Small intestine (tissue), 7 donors: ENCODE measurements at regions not wholly inside any gene's neighbourhood (a gene's known extent, or its start where the extent isn't known, plus 50 kb on each side); places are given as distances from the start of the nearest gene placed in this dataset.

ENCODE experiments used
- DNase-seq, 2 donors: peaks; one replicate each; pipeline versions ENCODE4 v3.0.0 to v3.0.0-alpha.2; 2013
- FAIRE-seq: peaks from 2 replicates; lab custom pipeline; 2012; peaks lifted over from hg19 to GRCh38; lab: Jason Lieb, UNC
- H3K27ac ChIP-seq, 3 donors: one replicate each; pipeline ENCODE4 v1.5.1; 2013; ENCODE audit warnings: low read length in 2 of 3, mild to moderate bottlenecking in 2 of 3, control low read depth in 1 of 3, inconsistent platforms in 1 of 3, low read depth in 1 of 3, moderate library complexity in 1 of 3
- H3K27me3 ChIP-seq, 3 donors: one replicate each; pipeline ENCODE4 v1.6.1; 2013; ENCODE audit warnings: low read length in 3 of 3, inconsistent platforms in 1 of 3; ENCODE audit not compliant: control insufficient read depth in 3 of 3, insufficient read depth in 3 of 3
- H3K36me3 ChIP-seq, 3 donors: one replicate each; pipeline ENCODE4 v1.6.1; 2013; ENCODE audit warnings: low read length in 3 of 3, inconsistent platforms in 1 of 3, low read depth in 1 of 3, mild to moderate bottlenecking in 1 of 3, moderate library complexity in 1 of 3; ENCODE audit not compliant: control insufficient read depth in 3 of 3, insufficient read depth in 2 of 3
- H3K4me1 ChIP-seq, 3 donors: one replicate each; pipeline ENCODE4 v1.6.1; 2013; ENCODE audit warnings: low read length in 2 of 3, inconsistent platforms in 1 of 3, low read depth in 1 of 3, mild to moderate bottlenecking in 1 of 3, moderate library complexity in 1 of 3; ENCODE audit not compliant: control insufficient read depth in 3 of 3, insufficient read depth in 2 of 3
- H3K4me3 ChIP-seq, 3 donors: one replicate each; pipeline ENCODE4 v1.5.1; 2013; ENCODE audit warnings: low read length in 3 of 3, control low read depth in 1 of 3, inconsistent platforms in 1 of 3, low read depth in 1 of 3, mild to moderate bottlenecking in 1 of 3, moderate library complexity in 1 of 3
- H3K9me3 ChIP-seq, 2 donors: one replicate each; pipeline ENCODE4 v1.6.1; 2013; ENCODE audit warnings: low read depth in 1 of 2, low read length in 1 of 2; ENCODE audit not compliant: control insufficient read depth in 2 of 2, insufficient read depth in 1 of 2
- WGBS, 3 donors: extraction: QIAGEN DNeasy Blood & Tissue Kit; methylation state at CpG; one replicate each; pipeline ENCODE4 v1.1.7; 2013; 5-methylcytosine and 5-hydroxymethylcytosine counted together
- donor health status: healthy with polysubstance abuse.
- donor health status: control.
- donor health status: control.
- donor health status: Bipolar disorder and iron deficiency.
- donor health status: healthy.

- no peaks in the 10 kb centered on the region for H3K36me3 ChIP-seq
- peaks cover 0 to 4% of the 10 kb centered on the region in 2 donors for H3K9me3 ChIP-seq
- 61 to 81% (median 70%) methylated on average over 1 of the region's 1 CpG for WGBS, 3 donors
- DNase-seq (no peak), FAIRE-seq (no peak)
- peaks cover 0 to 12% (median 0%) of the 10 kb centered on the region in 3 donors for H3K4me1 ChIP-seq
- H3K27me3 ChIP-seq: no peaks in the 10 kb centered on the region
- no peak overlapping the region for H3K4me3 ChIP-seq
- no peak overlapping the region for H3K27ac ChIP-seq
Measured at GRCh38 chr2:6671913-6672312, 193.8 kb downstream of the CMPK2 start.

- DNase-seq (no peak), FAIRE-seq (no peak)
- Histone ChIP-seq H3K4me1 (peaks cover 0 to 15% (median 0%) of the 10 kb centered on the region in 3 donors), H3K9me3 (no peaks in the 10 kb centered on the region), H3K36me3 (no peaks in the 10 kb centered on the region), H3K4me3 (no peak overlapping the region), H3K27ac (no peak overlapping the region), H3K27me3 (no peaks in the 10 kb centered on the region)
- 48 to 73% (median 64%) methylated on average over 3 of the region's 3 CpGs for WGBS, 3 donors
Measured at GRCh38 chr2:6674381-6674780, 191.3 kb downstream of the CMPK2 start.

- Histone ChIP-seq H3K4me1 (peaks cover 0 to 15% (median 0%) of the 10 kb centered on the region in 3 donors), H3K27ac (peak overlapping the region in 1 of 3 donors; percentile 60), H3K4me3 (no peak overlapping the region), H3K36me3 (no peaks in the 10 kb centered on the region), H3K9me3 (no peaks in the 10 kb centered on the region), H3K27me3 (no peaks in the 10 kb centered on the region)
- FAIRE-seq (no peak), DNase-seq (no peak)
- WGBS, 3 donors: 36 to 84% (median 56%) methylated on average over 5 of the region's 5 CpGs
Measured at GRCh38 chr2:6675791-6676190, 189.9 kb downstream of the CMPK2 start.

GRCh38 chr2:6676241-6676640 is 189.5 kb downstream of the CMPK2 start:
- Histone ChIP-seq H3K27ac (peak overlapping the region in 1 of 3 donors; percentile 44), H3K9me3 (no peaks in the 10 kb centered on the region), H3K36me3 (no peaks in the 10 kb centered on the region), H3K4me1 (peaks cover 0 to 15% (median 0%) of the 10 kb centered on the region in 3 donors), H3K27me3 (no peaks in the 10 kb centered on the region), H3K4me3 (no peak overlapping the region)
- DNase-seq (peak in 1 of 2 donors; percentile 46), FAIRE-seq (no peak)
- 9 to 52% (median 20%) methylated on average over 1 of the region's 1 CpG for WGBS, 3 donors

- Histone ChIP-seq H3K4me1 (peaks cover 0 to 15% (median 0%) of the 10 kb centered on the region in 3 donors), H3K27ac (peak overlapping the region in 1 of 3 donors; percentile 44), H3K4me3 (no peak overlapping the region), H3K36me3 (no peaks in the 10 kb centered on the region), H3K27me3 (no peaks in the 10 kb centered on the region), H3K9me3 (peaks cover 0 to 2% of the 10 kb centered on the region in 2 donors)
- DNase-seq: peak in 1 of 2 donors; percentile 5
- no peak for FAIRE-seq
Measured at GRCh38 chr2:6676776-6677175, 188.9 kb downstream of the CMPK2 start.

- FAIRE-seq (no peak), DNase-seq (no peak)
- H3K27ac ChIP-seq: no peak overlapping the region
- 68 to 73% (median 70%) methylated on average over 2 of the region's 2 CpGs for WGBS, 3 donors
- H3K4me1 ChIP-seq: peaks cover 0 to 15% (median 0%) of the 10 kb centered on the region in 3 donors
- H3K4me3 ChIP-seq: no peak overlapping the region
- H3K27me3 ChIP-seq: no peaks in the 10 kb centered on the region
- H3K36me3 ChIP-seq: no peaks in the 10 kb centered on the region
- peaks cover 0 to 4% of the 10 kb centered on the region in 2 donors for H3K9me3 ChIP-seq
Measured at GRCh38 chr2:6679471-6679870, 186.2 kb downstream of the CMPK2 start.

- FAIRE-seq (no peak), DNase-seq (no peak)
- Histone ChIP-seq H3K27me3 (no peaks in the 10 kb centered on the region), H3K4me3 (no peak overlapping the region), H3K27ac (no peak overlapping the region), H3K36me3 (no peaks in the 10 kb centered on the region), H3K9me3 (peaks cover 0 to 27% of the 10 kb centered on the region in 2 donors), H3K4me1 (no peaks in the 10 kb centered on the region)
- 57 to 73% (median 66%) methylated on average over 3 of the region's 3 CpGs for WGBS, 3 donors
Measured at GRCh38 chr2:6683516-6683915, 182.2 kb downstream of the CMPK2 start.

GRCh38 chr2:6685447-6685846 is 180.3 kb downstream of the CMPK2 start:
- Histone ChIP-seq H3K27me3 (no peaks in the 10 kb centered on the region), H3K4me3 (no peak overlapping the region), H3K9me3 (peaks cover 0 to 27% of the 10 kb centered on the region in 2 donors), H3K4me1 (no peaks in the 10 kb centered on the region), H3K36me3 (no peaks in the 10 kb centered on the region), H3K27ac (no peak overlapping the region)
- DNase-seq (no peak), FAIRE-seq (no peak)
- 81 to 92% (median 86%) methylated on average over 1 of the region's 1 CpG for WGBS, 3 donors

- 57 to 77% (median 73%) methylated on average over 5 of the region's 5 CpGs for WGBS, 3 donors
- Histone ChIP-seq H3K27me3 (no peaks in the 10 kb centered on the region), H3K27ac (no peak overlapping the region), H3K4me3 (no peak overlapping the region), H3K4me1 (no peaks in the 10 kb centered on the region), H3K9me3 (peaks cover 0 to 3% of the 10 kb centered on the region in 2 donors), H3K36me3 (no peaks in the 10 kb centered on the region)
- FAIRE-seq: no peak
- no peak for DNase-seq
Measured at GRCh38 chr2:6692056-6692455, 173.7 kb downstream of the CMPK2 start.
